Right atrium auricular region (tissue), 2 donors: ENCODE measurements at regions not wholly inside any gene's neighbourhood (a gene's known extent, or its start where the extent isn't known, plus 50 kb on each side); places are given as distances from the start of the nearest gene placed in this dataset.

Experiments used
- DNase-seq: peaks from one replicate; pipeline ENCODE4 v3.0.0-alpha.2; 2019; ENCODE audit warnings: low spot score
- H3K27ac ChIP-seq, 2 donors: fragments of 200-600 bp; sonication (generic); 1 replicate in 1 of 2; 2 replicates in 1 of 2; pipeline ENCODE4 v1.5.1; 2016 to 2019
- H3K27me3 ChIP-seq, 2 donors: fragments of 200-600 bp; sonication (generic); one replicate each; pipeline versions ENCODE4 v1.5.1 to v1.6.0; 2017 to 2019
- H3K36me3 ChIP-seq: fragments of 200-600 bp; sonication (generic); one replicate; pipeline ENCODE4 v1.5.1; 2016
- H3K4me1 ChIP-seq, 2 donors: fragments of 200-600 bp; sonication (generic); one replicate each; pipeline versions ENCODE4 v1.5.1 to v1.6.0; 2017 to 2019
- H3K4me3 ChIP-seq, 2 donors: fragments of 200-600 bp; sonication (generic); 1 replicate in 1 of 2; 2 replicates in 1 of 2; pipeline ENCODE4 v1.5.1; 2017 to 2019; ENCODE audit warnings: mild to moderate bottlenecking in 1 of 2, moderate library complexity in 1 of 2
- H3K9me3 ChIP-seq, 2 donors: fragments of 200-600 bp; sonication (generic); one replicate each; pipeline ENCODE4 v1.5.1; 2019
- CTCF ChIP-seq, 2 donors: fragments of 200-600 bp; sonication (generic); IDR thresholded peaks; one replicate each; pipeline ENCODE4 v1.5.1; 2019; ENCODE audit warnings: antibody characterized with exemption in 2 of 2

DNA sequence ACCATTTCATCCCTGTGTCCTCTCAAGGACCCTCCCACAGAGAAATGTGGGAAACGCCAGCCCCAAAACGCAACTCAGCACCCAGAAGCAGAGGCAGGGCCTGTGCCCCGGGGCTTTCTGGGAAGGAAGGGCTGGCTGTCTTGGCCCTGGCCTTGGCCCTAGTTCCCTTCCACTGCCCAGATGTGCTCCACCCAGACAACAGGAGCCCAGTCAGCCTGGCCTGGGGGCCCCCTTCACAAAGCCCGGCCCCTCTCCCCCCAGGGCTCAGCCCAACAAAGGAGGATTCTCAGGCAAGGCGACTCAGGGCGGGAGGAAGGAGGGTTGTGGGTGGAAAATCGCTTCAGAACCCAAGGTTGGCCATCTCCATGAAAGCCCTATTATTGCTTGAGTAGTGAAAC is 82.5 kb downstream of the PJA1 start:
- no peak overlapping the region for H3K27ac ChIP-seq
- no peaks in the 10 kb centered on the region for H3K4me1 ChIP-seq
- no peaks in the 10 kb centered on the region for H3K27me3 ChIP-seq
- no peaks in the 10 kb centered on the region for H3K9me3 ChIP-seq
- H3K36me3 ChIP-seq = no peaks in the 10 kb centered on the region
- no peak overlapping the region for H3K4me3 ChIP-seq
- no peak for TF ChIP-seq CTCF (IDR thresholded peaks at IDR 0.05)
- DNase-seq = no peak

- Histone ChIP-seq H3K27ac (no peak overlapping the region), H3K4me3 (no peak overlapping the region), H3K9me3 (no peaks in the 10 kb centered on the region), H3K4me1 (no peaks in the 10 kb centered on the region), H3K27me3 (no peaks in the 10 kb centered on the region), H3K36me3 (no peaks in the 10 kb centered on the region)
- no peak for DNase-seq
- TF ChIP-seq CTCF (IDR thresholded peaks at IDR 0.05) = no peak
These were observed 83.0 kb downstream of the PJA1 start for GRCh38 chrX:69082055-69082752.

DNA sequence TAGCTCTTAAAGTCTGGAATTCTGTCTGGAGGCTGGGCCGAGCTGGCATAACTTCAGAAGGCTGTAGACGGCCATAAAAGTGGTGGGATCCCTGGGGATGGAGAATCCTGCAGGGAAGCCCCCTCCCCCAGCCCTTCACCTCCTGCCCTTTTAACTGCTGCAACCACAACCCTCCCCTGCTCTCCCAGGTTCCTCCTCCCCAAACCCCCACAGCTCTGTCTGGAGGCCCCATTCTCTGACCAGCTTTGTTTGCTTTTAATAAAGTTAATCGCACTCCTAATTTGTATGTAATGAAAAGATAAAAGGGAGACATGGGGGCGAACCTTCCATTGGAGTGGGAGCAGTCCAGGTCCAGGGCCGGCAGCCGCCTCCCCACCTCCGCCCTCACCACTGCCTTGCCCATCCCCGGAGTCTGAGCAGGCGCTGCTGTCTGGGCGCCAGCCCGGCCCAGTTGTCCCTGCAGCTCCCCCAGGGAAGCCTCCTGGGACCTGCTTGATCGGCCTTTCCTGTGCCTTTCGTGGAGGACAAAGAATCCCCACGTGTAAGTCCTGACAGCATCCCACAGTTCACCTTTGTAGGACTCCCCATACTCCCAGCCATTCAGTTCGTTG is 84.3 kb downstream of the PJA1 start:
- no peaks in the 10 kb centered on the region for H3K27me3 ChIP-seq
- no peak for DNase-seq
- H3K4me3 ChIP-seq = no peak overlapping the region

GRCh38 chrX:69079268-69079667 is 86.0 kb downstream of the PJA1 start:
- no peaks in the 10 kb centered on the region for H3K9me3 ChIP-seq
- no peak for TF ChIP-seq CTCF (IDR thresholded peaks at IDR 0.05)
- no peaks in the 10 kb centered on the region for H3K4me1 ChIP-seq
- H3K27ac ChIP-seq = no peak overlapping the region
- H3K36me3 ChIP-seq = no peaks in the 10 kb centered on the region
- DNase-seq = no peak
- no peaks in the 10 kb centered on the region for H3K27me3 ChIP-seq
- H3K4me3 ChIP-seq = no peak overlapping the region

More for the DNA sequence above, 84.3 kb downstream of the PJA1 start:
- Histone ChIP-seq H3K4me1 (no peaks in the 10 kb centered on the region), H3K27ac (no peak overlapping the region), H3K36me3 (no peaks in the 10 kb centered on the region), H3K9me3 (no peaks in the 10 kb centered on the region)
- TF ChIP-seq CTCF (IDR thresholded peaks at IDR 0.05) = no peak

GRCh38 chrX:69077895-69078455 is 87.3 kb downstream of the PJA1 start:
- H3K9me3 ChIP-seq = no peaks in the 10 kb centered on the region
- no peak for TF ChIP-seq CTCF (IDR thresholded peaks at IDR 0.05)
- no peaks in the 10 kb centered on the region for H3K27me3 ChIP-seq
- DNase-seq = no peak
- H3K4me1 ChIP-seq = no peaks in the 10 kb centered on the region
- no peaks in the 10 kb centered on the region for H3K36me3 ChIP-seq
- H3K27ac ChIP-seq = no peak overlapping the region
- no peak overlapping the region for H3K4me3 ChIP-seq
